HT1080 (cell line): ENCODE measurements at regions not wholly inside any gene's neighbourhood (a gene's known extent, or its start where the extent isn't known, plus 50 kb on each side); places are given as distances from the start of the nearest gene placed in this dataset.

Experiments used
- DNase-seq: peaks from one replicate; pipeline ENCODE4 v3.0.0-alpha.2; 2015; ENCODE audit warnings: low read depth

GRCh38 chr2:163269374-163270021 is 430.9 kb upstream of the KCNH7 start:
- no peak for DNase-seq

GRCh38 chr2:163266772-163267171 is 428.2 kb upstream of the KCNH7 start:
- DNase-seq, result peak; percentile 87

- DNase-seq, result no peak
Measured at GRCh38 chr2:163265562-163265961, 427.0 kb upstream of the KCNH7 start.

GRCh38 chr2:163264341-163264740 is 425.8 kb upstream of the KCNH7 start:
- DNase-seq, result peak; percentile 43

DNA sequence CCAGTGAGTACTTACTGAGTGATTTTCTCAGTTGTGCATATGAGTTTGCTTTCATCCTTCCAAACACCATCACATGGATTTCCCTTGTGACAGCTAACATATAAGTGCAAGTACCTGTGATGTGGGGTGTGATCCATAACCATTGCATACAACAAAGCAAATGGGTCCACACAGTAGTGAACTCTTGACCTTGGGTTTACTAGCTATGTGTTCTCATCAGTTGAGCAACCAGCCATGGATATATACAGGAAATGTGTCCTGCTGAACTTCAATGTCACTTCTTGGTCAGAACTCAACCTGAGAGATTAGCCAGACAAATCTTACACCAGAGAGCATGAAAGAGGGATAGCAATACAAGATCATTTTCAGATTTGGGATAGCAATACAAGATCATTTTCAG is 420.9 kb upstream of the KCNH7 start:
- no peak for DNase-seq

GRCh38 chr2:163255086-163255485 is 416.5 kb upstream of the KCNH7 start:
- no peak for DNase-seq

- no peak for DNase-seq
Measured at GRCh38 chr2:163253621-163254285, 415.2 kb upstream of the KCNH7 start.

- peak; percentile 17 for DNase-seq
Measured at GRCh38 chr2:163252199-163252598, 413.6 kb upstream of the KCNH7 start.

DNA sequence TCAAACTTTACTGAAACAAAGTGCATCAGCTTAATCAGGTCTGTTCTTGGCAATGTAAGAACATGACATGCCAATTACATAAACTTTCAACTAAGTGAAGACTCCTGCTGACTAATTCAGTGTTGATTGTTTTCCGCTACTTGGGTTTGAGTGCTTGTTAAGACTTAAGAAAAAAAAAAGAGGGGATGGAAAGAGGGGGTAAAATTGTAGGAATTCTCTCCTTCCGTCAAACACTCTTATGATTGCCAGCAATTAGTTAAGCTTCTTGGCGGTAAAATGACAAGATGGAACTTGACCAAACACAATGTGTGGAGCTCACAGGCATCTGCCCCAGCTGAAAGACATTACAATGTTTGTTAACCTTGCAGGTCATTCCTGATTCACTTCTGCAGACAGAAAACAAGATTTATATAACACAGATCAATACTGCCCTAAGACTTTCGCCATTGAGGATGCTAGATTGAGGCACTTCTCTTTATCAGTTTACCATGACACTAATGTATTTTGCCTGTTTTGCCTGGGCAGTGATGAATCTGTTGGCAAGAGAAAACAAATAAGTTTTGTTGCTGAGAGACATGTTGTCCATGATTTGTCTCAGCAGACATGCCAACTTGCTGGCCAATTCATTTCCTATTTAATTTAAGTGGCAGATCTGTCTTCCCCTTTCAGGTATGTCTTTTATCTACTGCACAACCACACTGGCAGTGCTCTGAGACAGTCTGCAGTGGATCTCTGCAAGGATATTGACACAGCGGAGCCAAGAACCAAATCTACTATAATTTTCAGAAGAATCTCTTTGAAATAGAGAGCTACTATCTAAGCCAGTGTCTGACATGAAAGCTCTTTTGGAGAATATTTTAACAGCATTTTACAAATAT is 410.0 kb upstream of the KCNH7 start:
- no peak for DNase-seq

DNA sequence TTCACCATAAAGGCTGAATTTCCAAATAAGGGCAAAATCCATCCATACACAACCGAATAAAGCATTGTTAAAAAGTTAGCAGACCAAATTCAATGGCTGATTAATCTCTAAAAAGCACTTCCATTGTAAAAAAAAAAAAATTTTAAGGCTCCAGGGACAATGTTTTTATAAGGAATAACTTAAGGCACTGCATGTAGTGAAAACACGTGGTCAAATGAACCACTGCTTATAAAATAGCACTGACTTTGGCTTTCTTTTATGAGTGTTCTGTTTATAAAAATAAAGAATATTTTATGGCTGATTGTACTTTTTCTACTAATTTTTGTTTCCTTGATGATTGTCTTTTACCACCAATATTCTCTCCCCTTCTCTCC is 409.3 kb upstream of the KCNH7 start:
- no peak for DNase-seq

- no peak for DNase-seq
Measured at GRCh38 chr2:163247156-163247846, 408.7 kb upstream of the KCNH7 start.

DNA sequence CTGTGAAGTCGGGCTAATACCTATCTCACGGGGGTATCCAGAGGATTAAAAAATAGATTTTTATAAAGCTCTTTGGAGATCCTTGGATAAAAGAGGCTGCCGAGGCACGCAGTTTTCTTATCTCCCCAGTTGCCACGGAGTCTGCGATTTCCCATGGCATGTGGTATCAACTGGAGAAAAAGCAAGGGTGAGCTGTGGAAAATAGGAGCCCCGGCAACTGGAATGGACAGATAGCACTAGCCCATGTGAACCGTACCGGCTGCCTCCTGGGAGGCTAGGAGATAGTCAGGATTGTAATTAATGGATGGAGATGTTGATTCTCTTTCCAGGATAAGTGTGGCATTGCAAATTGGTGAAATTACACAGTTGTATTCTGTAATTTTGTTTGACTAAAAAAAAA is 407.6 kb upstream of the KCNH7 start:
- DNase-seq, result no peak

- no peak for DNase-seq
Measured at GRCh38 chr2:163236553-163236952, 398.0 kb upstream of the KCNH7 start.

- no peak for DNase-seq
Measured at GRCh38 chr2:163231666-163232065, 393.1 kb upstream of the KCNH7 start.

- DNase-seq, result peak; percentile 88
Measured at GRCh38 chr2:163213661-163214081, 375.1 kb upstream of the KCNH7 start.

GRCh38 chr2:163210430-163210918 is 371.9 kb upstream of the KCNH7 start:
- DNase-seq, result peak; percentile 63

- DNase-seq, result no peak
Measured at GRCh38 chr2:163207693-163208370, 369.3 kb upstream of the KCNH7 start.

DNA sequence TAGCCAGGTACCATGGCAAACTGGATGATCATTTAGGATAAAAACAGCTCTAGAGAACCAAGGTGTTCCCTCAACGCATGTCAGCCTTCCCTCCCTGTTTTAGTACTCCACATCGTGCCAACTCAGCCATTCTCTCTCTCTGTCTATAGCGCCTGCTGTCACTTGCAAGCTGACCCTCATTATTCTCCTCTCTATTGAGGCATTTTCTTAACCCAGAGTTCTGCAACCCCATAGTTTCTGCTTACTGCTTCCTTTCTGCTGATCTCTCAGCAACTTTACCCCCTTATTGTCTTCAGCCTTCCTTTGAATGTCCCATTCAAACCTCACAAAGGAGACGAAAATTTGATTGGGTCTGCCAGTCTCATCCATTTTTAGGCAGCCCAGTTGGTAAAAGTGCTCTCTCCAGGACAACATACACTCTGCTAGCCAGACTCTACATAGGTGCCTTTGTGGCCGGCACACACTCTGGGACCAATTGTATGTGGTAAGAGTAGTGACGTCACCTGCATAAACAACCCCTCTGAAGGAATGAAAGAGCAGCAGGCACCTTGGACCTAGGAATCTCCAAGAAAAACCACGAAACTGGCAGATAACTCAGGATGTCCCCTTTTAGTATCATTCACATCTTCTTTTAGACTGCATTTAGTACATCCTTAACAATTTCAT is 367.2 kb upstream of the KCNH7 start:
- DNase-seq, result no peak

DNA sequence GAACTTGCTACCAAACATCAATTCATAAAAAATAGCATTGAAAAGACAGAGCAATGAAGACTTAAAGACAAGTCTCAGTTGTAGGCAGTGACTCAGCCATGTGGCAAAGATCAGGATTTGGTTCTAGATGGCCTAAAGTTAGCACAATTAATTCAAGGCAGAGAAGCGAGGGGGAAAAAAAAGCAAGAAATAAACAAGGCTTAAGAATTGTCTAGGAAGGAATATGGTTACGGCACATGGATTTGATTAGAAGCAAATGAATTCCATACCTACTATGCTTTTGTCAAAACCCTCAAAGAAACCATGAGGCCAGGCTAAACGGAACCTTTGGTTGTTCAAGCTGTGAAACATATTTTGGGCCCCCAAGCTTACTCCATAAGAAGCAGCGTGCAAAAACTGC is 362.2 kb upstream of the KCNH7 start:
- no peak for DNase-seq

DNA sequence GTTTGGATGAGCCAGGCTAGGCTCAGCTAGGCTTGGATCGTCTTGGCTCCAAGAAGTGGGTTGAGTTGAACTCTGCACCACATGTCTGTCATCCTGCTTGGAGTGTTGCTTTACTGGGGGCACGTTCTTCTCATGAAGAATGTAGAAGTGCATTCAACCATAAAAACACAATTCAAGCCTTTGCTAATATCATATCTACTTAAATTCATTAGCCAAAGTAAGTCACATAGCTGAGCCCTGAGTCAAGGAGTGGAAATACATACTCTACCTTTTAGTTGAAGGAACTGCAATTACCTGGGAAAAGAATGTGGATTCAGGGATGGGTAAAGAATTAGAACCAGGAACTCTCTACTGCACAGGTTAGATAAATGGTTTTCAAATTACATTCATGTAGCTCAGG is 360.4 kb upstream of the KCNH7 start:
- DNase-seq, result no peak
